Neural progenitor cell (in vitro differentiated cells): ENCODE measurements at regions not wholly inside any gene's neighbourhood (a gene's known extent, or its start where the extent isn't known, plus 50 kb on each side); places are given as distances from the start of the nearest gene placed in this dataset.

Source experiments
- DNase-seq: peaks from one replicate; pipeline ENCODE4 v3.0.0-alpha.2; 2016; ENCODE audit warnings: low spot score
- H2AFZ ChIP-seq: fragments of 200-600 bp; sonication (generic); replicated peaks from 2 replicates; pipeline ENCODE4 v1.6.1; 2016; ENCODE audit warnings: antibody characterized with exemption
- H3F3A ChIP-seq: fragments of 200-600 bp; sonication (generic); 2 replicates; pipeline ENCODE4 v1.6.1; 2016; ENCODE audit warnings: antibody characterized with exemption, low read depth
- H3K27ac ChIP-seq: fragments of 200-600 bp; sonication (generic); 2 replicates; pipeline ENCODE4 v1.5.1; 2016; ENCODE audit warnings: mild to moderate bottlenecking
- H3K27me3 ChIP-seq: fragments of 200-600 bp; sonication (generic); 2 replicates; pipeline ENCODE4 v1.6.1; 2016; ENCODE audit warnings: mild to moderate bottlenecking, moderate library complexity
- H3K36me3 ChIP-seq: fragments of 200-600 bp; sonication (generic); 2 replicates; pipeline ENCODE4 v1.5.1; 2016
- H3K4me1 ChIP-seq: fragments of 200-600 bp; sonication (generic); 2 replicates; pipeline ENCODE4 v1.6.1; 2016; ENCODE audit warnings: mixed run types
- H3K4me2 ChIP-seq: fragments of 200-600 bp; sonication (generic); 2 replicates; pipeline ENCODE4 v1.6.1; 2016
- H3K4me3 ChIP-seq: fragments of 200-600 bp; sonication (generic); 2 replicates; pipeline ENCODE4 v1.5.1; 2016
- H3K79me2 ChIP-seq: fragments of 200-600 bp; sonication (generic); 2 replicates; pipeline ENCODE4 v1.6.1; 2016; ENCODE audit warnings: low read depth
- H3K9ac ChIP-seq: fragments of 200-600 bp; sonication (generic); 2 replicates; pipeline ENCODE4 v1.6.1; 2016
- H3K9me3 ChIP-seq: fragments of 200-600 bp; sonication (generic); 2 replicates; pipeline ENCODE4 v1.5.1; 2016; ENCODE audit warnings: low read depth
- H4K20me1 ChIP-seq: fragments of 200-600 bp; sonication (generic); 2 replicates; pipeline ENCODE4 v1.6.1; 2016; ENCODE audit warnings: low read depth
- H3K27ac Mint-ChIP-seq: 3 replicates; pipeline ENCODE4 v1.8.0; 2021; ENCODE audit warnings: mixed read lengths
- H3K27me3 Mint-ChIP-seq: 2 replicates; pipeline ENCODE4 v1.8.0; 2022; ENCODE audit warnings: low read depth, mild to moderate bottlenecking, inconsistent platforms, moderate library complexity, mixed read lengths; ENCODE audit not compliant: insufficient read depth
- H3K36me3 Mint-ChIP-seq: 3 replicates; pipeline ENCODE4 v1.8.0; 2021; ENCODE audit warnings: mixed read lengths
- H3K4me1 Mint-ChIP-seq: 3 replicates; pipeline ENCODE4 v1.8.0; 2021; ENCODE audit warnings: mixed read lengths
- H3K4me3 Mint-ChIP-seq: 3 replicates; pipeline ENCODE4 v1.8.0; 2021; ENCODE audit warnings: mild to moderate bottlenecking, moderate library complexity, mixed read lengths
- H3K9me3 Mint-ChIP-seq: 3 replicates; pipeline ENCODE4 v1.8.0; 2020; ENCODE audit warnings: mixed read lengths
- CTCF ChIP-seq: fragments of 200-600 bp; sonication (generic); IDR thresholded peaks from 2 replicates; pipeline ENCODE4 v1.5.1; 2017; ENCODE audit warnings: antibody characterized with exemption, mild to moderate bottlenecking
- EZH2 ChIP-seq: fragments of 200-600 bp; sonication (generic); IDR thresholded peaks from 2 replicates; pipeline ENCODE4 v1.6.1; 2017; ENCODE audit warnings: antibody characterized with exemption, mild to moderate bottlenecking, moderate library complexity
- EZH2phosphoT487 ChIP-seq: fragments of 200-600 bp; sonication (generic); IDR thresholded peaks from 2 replicates; pipeline ENCODE4 v1.6.1; 2017; ENCODE audit warnings: antibody characterized with exemption

GRCh38 chr4:128548381-128548780 is 260.8 kb upstream of the PGRMC2 start:
- no peak overlapping the region for H3K4me3 ChIP-seq
- H3K9ac ChIP-seq = no peak overlapping the region
- no peaks in the 10 kb centered on the region for H3F3A ChIP-seq
- no peak for TF ChIP-seq EZH2
- TF ChIP-seq CTCF = no peak
- TF ChIP-seq EZH2phosphoT487 = no peak
- no peaks in the 10 kb centered on the region for H3K27me3 ChIP-seq
- Mint-ChIP-seq H3K27ac (no peak overlapping the region), H3K27me3 (peaks cover 2% of the 10 kb centered on the region), H3K4me1 (peaks cover 8% of the 10 kb centered on the region), H3K9me3 (peaks cover 3% of the 10 kb centered on the region), H3K36me3 (peaks cover 2% of the 10 kb centered on the region), H3K4me3 (no peak overlapping the region)
- H3K4me1 ChIP-seq = no peaks in the 10 kb centered on the region
- H3K36me3 ChIP-seq = no peaks in the 10 kb centered on the region
- DNase-seq = no peak
- no peaks in the 10 kb centered on the region for H3K9me3 ChIP-seq
- H3K4me2 ChIP-seq = no peak overlapping the region
- H3K79me2 ChIP-seq = no peaks in the 10 kb centered on the region
- no peak overlapping the region for H3K27ac ChIP-seq
- H4K20me1 ChIP-seq = no peaks in the 10 kb centered on the region
- no peak overlapping the region for H2AFZ ChIP-seq

GRCh38 chr4:128544272-128544671 is 256.7 kb upstream of the PGRMC2 start:
- H2AFZ ChIP-seq = no peak overlapping the region
- no peaks in the 10 kb centered on the region for H3K4me1 ChIP-seq
- Mint-ChIP-seq H3K27me3 (peaks cover 2% of the 10 kb centered on the region), H3K36me3 (no peaks in the 10 kb centered on the region), H3K27ac (no peak overlapping the region), H3K4me1 (no peaks in the 10 kb centered on the region), H3K4me3 (no peak overlapping the region), H3K9me3 (no peaks in the 10 kb centered on the region)
- H3K9me3 ChIP-seq = no peaks in the 10 kb centered on the region
- no peaks in the 10 kb centered on the region for H4K20me1 ChIP-seq
- no peak overlapping the region for H3K4me2 ChIP-seq
- no peaks in the 10 kb centered on the region for H3F3A ChIP-seq
- H3K79me2 ChIP-seq = no peaks in the 10 kb centered on the region
- DNase-seq = no peak
- no peak overlapping the region for H3K4me3 ChIP-seq
- no peaks in the 10 kb centered on the region for H3K27me3 ChIP-seq
- TF ChIP-seq CTCF (no peak), EZH2 (no peak), EZH2phosphoT487 (no peak)
- no peaks in the 10 kb centered on the region for H3K36me3 ChIP-seq
- no peak overlapping the region for H3K27ac ChIP-seq
- no peak overlapping the region for H3K9ac ChIP-seq

- H3K79me2 ChIP-seq = no peaks in the 10 kb centered on the region
- H3K4me3 ChIP-seq = no peak overlapping the region
- no peaks in the 10 kb centered on the region for H3K27me3 ChIP-seq
- no peaks in the 10 kb centered on the region for H3F3A ChIP-seq
- TF ChIP-seq CTCF = no peak
- no peak for TF ChIP-seq EZH2
- TF ChIP-seq EZH2phosphoT487 = no peak
- no peaks in the 10 kb centered on the region for H3K9me3 ChIP-seq
- DNase-seq = no peak
- H4K20me1 ChIP-seq = no peaks in the 10 kb centered on the region
- H3K9me3 Mint-ChIP-seq = no peaks in the 10 kb centered on the region
- no peak overlapping the region for H2AFZ ChIP-seq
- H3K36me3 Mint-ChIP-seq = no peaks in the 10 kb centered on the region
- H3K27me3 Mint-ChIP-seq = peaks cover 5% of the 10 kb centered on the region
- no peaks in the 10 kb centered on the region for H3K4me1 Mint-ChIP-seq
- no peak overlapping the region for H3K27ac Mint-ChIP-seq
- H3K4me2 ChIP-seq = no peak overlapping the region
- no peaks in the 10 kb centered on the region for H3K36me3 ChIP-seq
- no peak overlapping the region for H3K9ac ChIP-seq
- no peak overlapping the region for H3K27ac ChIP-seq
- H3K4me1 ChIP-seq = no peaks in the 10 kb centered on the region
- no peak overlapping the region for H3K4me3 Mint-ChIP-seq
Measured at GRCh38 chr4:128543696-128544095, 256.1 kb upstream of the PGRMC2 start.

- Histone ChIP-seq H3F3A (no peaks in the 10 kb centered on the region), H3K36me3 (no peaks in the 10 kb centered on the region), H3K4me3 (no peak overlapping the region), H2AFZ (no peak overlapping the region), H3K9ac (no peak overlapping the region), H3K4me1 (no peaks in the 10 kb centered on the region), H4K20me1 (no peaks in the 10 kb centered on the region), H3K27ac (no peak overlapping the region), H3K27me3 (no peaks in the 10 kb centered on the region), H3K79me2 (no peaks in the 10 kb centered on the region), H3K9me3 (no peaks in the 10 kb centered on the region), H3K4me2 (no peak overlapping the region)
- H3K27me3 Mint-ChIP-seq = peaks cover 5% of the 10 kb centered on the region
- no peaks in the 10 kb centered on the region for H3K4me1 Mint-ChIP-seq
- H3K4me3 Mint-ChIP-seq = no peak overlapping the region
- H3K9me3 Mint-ChIP-seq = no peaks in the 10 kb centered on the region
- no peak for DNase-seq
- no peak for TF ChIP-seq EZH2phosphoT487
- H3K27ac Mint-ChIP-seq = no peak overlapping the region
- H3K36me3 Mint-ChIP-seq = no peaks in the 10 kb centered on the region
Measured at GRCh38 chr4:128542047-128542446, 254.4 kb upstream of the PGRMC2 start.
